Gastrocnemius medialis (tissue), 4 donors: ENCODE measurements at regions not wholly inside any gene's neighbourhood (a gene's known extent, or its start where the extent isn't known, plus 50 kb on each side); places are given as distances from the start of the nearest gene placed in this dataset.

ENCODE experiments used
- POLR2A ChIP-seq, 2 donors: fragments of 450-650 bp; IDR thresholded peaks; one replicate each; pipeline ENCODE4 v1.6.1; 2017; ENCODE audit warnings: antibody characterized with exemption in 2 of 2, mild to moderate bottlenecking in 2 of 2, moderate library complexity in 2 of 2
- TF ChIP-seq, protein P1 (sequence below), 5 experiments: fragments of 450-650 bp in 3 of 5; fragments of 200-600 bp in 2 of 5; sonication (generic) in 2 of 5; IDR thresholded peaks in 4 of 5; conservative IDR thresholded peaks in 1 of 5; 1 replicate in 4 of 5; 2 replicates in 1 of 5; pipeline ENCODE4 v1.5.1; 2016 to 2019; ENCODE audit warnings: antibody characterized with exemption in 5 of 5, mild to moderate bottlenecking in 3 of 5, moderate library complexity in 3 of 5

DNA sequence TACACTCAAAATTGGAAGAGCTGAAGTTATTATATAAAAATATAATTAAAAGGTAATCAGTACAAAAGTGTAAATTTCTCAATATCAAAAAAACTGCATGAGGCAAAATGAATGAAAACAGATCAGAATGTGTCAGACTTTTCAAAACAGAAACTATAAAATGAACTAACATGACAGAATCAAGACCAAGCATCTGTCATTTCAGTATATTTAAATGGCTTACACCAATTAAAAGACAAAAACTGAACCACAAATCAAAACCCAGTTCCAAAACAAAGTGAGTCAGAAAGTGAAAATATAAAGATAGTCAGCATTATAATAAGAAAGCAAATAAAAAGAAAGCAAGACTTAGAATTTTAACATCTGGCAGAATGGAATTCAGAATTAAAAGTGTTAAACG lies 289.7 kb downstream of the UBE3D start:
- no peak for TF ChIP-seq POLR2A (IDR thresholded peaks at IDR 0.05)
- TF ChIP-seq, protein P1, sequence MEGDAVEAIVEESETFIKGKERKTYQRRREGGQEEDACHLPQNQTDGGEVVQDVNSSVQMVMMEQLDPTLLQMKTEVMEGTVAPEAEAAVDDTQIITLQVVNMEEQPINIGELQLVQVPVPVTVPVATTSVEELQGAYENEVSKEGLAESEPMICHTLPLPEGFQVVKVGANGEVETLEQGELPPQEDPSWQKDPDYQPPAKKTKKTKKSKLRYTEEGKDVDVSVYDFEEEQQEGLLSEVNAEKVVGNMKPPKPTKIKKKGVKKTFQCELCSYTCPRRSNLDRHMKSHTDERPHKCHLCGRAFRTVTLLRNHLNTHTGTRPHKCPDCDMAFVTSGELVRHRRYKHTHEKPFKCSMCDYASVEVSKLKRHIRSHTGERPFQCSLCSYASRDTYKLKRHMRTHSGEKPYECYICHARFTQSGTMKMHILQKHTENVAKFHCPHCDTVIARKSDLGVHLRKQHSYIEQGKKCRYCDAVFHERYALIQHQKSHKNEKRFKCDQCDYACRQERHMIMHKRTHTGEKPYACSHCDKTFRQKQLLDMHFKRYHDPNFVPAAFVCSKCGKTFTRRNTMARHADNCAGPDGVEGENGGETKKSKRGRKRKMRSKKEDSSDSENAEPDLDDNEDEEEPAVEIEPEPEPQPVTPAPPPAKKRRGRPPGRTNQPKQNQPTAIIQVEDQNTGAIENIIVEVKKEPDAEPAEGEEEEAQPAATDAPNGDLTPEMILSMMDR (IDR thresholded peaks at IDR 0.05 in 4 of 5, conservative IDR thresholded peaks at IDR 0.05 in 1 of 5): no peak
